Keratinocyte (primary cell): ENCODE measurements at regions not wholly inside any gene's neighbourhood (a gene's known extent, or its start where the extent isn't known, plus 50 kb on each side); places are given as distances from the start of the nearest gene placed in this dataset.

Source experiments
- DNase-seq: peaks from one replicate; pipeline ENCODE4 v3.0.0-alpha.2; 2011; ENCODE audit warnings: low read depth, missing footprints, low spot score
- FAIRE-seq: peaks from 2 replicates; lab custom pipeline; 2011; peaks lifted over from hg19 to GRCh38; lab: Jason Lieb, UNC
- H2AFZ ChIP-seq: 2 replicates; pipeline ENCODE4 v1.6.0; 2012; ENCODE audit warnings: low read length, control low read depth, inconsistent platforms; ENCODE audit not compliant: control insufficient read depth
- H3K27ac ChIP-seq: 2 replicates; pipeline ENCODE4 v1.5.1; 2011; ENCODE audit warnings: low read length; ENCODE audit not compliant: control insufficient read depth, insufficient read depth
- H3K27me3 ChIP-seq: 3 replicates; pipeline ENCODE4 v1.6.0; 2011; ENCODE audit warnings: low read length; ENCODE audit not compliant: control insufficient read depth, insufficient read depth; ENCODE audit errors: extremely low read depth
- H3K36me3 ChIP-seq, 2 experiments: 2 replicates in 1 of 2; 3 replicates in 1 of 2; pipeline ENCODE4 v1.5.1; 2011; ENCODE audit warnings: low read length in 2 of 2, mild to moderate bottlenecking in 1 of 2; ENCODE audit not compliant: control insufficient read depth in 2 of 2, insufficient read depth in 2 of 2; ENCODE audit errors: extremely low read depth in 1 of 2
- H3K4me1 ChIP-seq: 3 replicates; pipeline ENCODE4 v1.5.1; 2011; ENCODE audit warnings: low read length; ENCODE audit not compliant: control insufficient read depth, insufficient read depth; ENCODE audit errors: extremely low read depth
- H3K4me2 ChIP-seq: 3 replicates; pipeline ENCODE4 v1.6.0; 2011; ENCODE audit warnings: low read depth, low read length; ENCODE audit not compliant: control insufficient read depth, insufficient read depth; ENCODE audit errors: extremely low read depth
- H3K4me3 ChIP-seq, 3 experiments: fragments of 200-600 bp in 1 of 3; sonication (generic) in 1 of 3; 2 replicates in 2 of 3; 3 replicates in 1 of 3; pipeline ENCODE4 v1.5.1; 2011 to 2016; ENCODE audit warnings: low read length in 3 of 3, mild to moderate bottlenecking in 3 of 3, control low read depth in 2 of 3, inconsistent platforms in 1 of 3, low read depth in 1 of 3, mixed read lengths in 1 of 3, mixed run types in 1 of 3, moderate library complexity in 1 of 3; ENCODE audit not compliant: control insufficient read depth in 2 of 3, insufficient read depth in 2 of 3; ENCODE audit errors: extremely low read depth in 1 of 3
- H3K79me2 ChIP-seq: 2 replicates; pipeline ENCODE4 v1.6.0; 2012; ENCODE audit warnings: low read length; ENCODE audit not compliant: control insufficient read depth, insufficient read depth
- H3K9ac ChIP-seq: 3 replicates; pipeline ENCODE4 v1.6.0; 2011; ENCODE audit warnings: low read length; ENCODE audit not compliant: control insufficient read depth, insufficient read depth; ENCODE audit errors: extremely low read depth
- H3K9me1 ChIP-seq: 3 replicates; pipeline ENCODE4 v1.6.0; 2011; ENCODE audit warnings: low read length; ENCODE audit not compliant: control insufficient read depth, insufficient read depth; ENCODE audit errors: extremely low read depth
- H3K9me3 ChIP-seq: 2 replicates; pipeline ENCODE4 v1.5.1; 2012; ENCODE audit warnings: low read depth, low read length; ENCODE audit not compliant: control insufficient read depth
- H4K20me1 ChIP-seq: 3 replicates; pipeline ENCODE4 v1.6.0; 2011; ENCODE audit warnings: low read length; ENCODE audit not compliant: control insufficient read depth, insufficient read depth; ENCODE audit errors: extremely low read depth
- EZH2 ChIP-seq: IDR thresholded peaks from one replicate; pipeline ENCODE4 v1.6.1; 2012; ENCODE audit warnings: inconsistent platforms, mild to moderate bottlenecking, low read length, moderate library complexity
- dilution Hi-C: fragments of 300-500 bp; cut with MboI; formaldehyde crosslinking; loops from one replicate; pipeline ENCODE4 v1.7.0; 2020; ENCODE audit warnings: low sequenced_read_pairs; ENCODE audit not compliant: extremely low pct_ligation_motif_present
- TF ChIP-seq, protein P1 (sequence below), 3 experiments: IDR thresholded peaks in 1 of 3; conservative IDR thresholded peaks in 1 of 3; optimal IDR thresholded peaks in 1 of 3; 2 replicates in 2 of 3; 3 replicates in 1 of 3; pipeline versions ENCODE3 to v1.5.1; 2011; ENCODE audit warnings: low read length in 3 of 3, mild to moderate bottlenecking in 3 of 3, moderate library complexity in 2 of 3, control low read depth in 1 of 3, inconsistent platforms in 1 of 3; ENCODE audit not compliant: insufficient read depth in 2 of 3; ENCODE audit errors: extremely low read depth in 1 of 3

DNA sequence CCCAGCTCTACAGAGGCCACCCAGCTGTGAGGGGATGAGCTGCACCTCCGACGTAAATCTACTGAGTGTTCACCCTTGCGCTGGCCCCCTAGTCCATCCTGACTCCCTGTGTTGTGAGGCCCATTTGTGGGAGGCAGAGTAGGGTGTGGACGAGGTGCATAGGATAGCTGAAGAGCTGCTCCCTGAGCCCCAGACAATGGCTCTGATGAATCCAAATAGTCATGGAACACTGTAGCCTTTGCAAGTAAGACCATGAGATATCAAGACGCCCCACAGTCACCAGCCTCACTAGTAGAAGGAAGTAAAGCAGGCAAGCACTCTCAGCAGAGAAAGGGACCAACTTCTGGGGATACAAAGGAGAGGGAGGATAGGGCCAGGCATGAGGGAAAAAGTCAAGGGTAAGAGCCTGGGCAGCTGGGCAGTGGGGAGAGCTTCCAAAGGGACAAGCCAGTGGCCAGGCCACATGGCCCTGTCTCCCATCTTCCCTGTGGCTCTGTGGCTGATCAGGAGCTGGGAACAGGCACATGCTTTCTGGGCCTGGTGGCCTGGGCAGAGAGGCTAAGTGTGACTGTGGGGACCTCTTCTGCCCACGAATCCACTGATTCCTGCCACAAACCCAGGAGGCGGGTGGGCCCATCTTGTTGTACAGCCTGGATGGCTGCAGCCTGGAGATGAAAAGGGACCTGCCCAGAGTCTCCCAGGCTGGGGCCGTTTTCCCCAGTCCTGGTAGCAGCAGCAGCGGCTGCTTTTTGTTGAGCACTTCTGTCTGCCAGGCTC, 55.5 kb upstream of the EPS8L3 start:
- Histone ChIP-seq H3K36me3 (no peaks in the 10 kb centered on the region), H3K27me3 (no peaks in the 10 kb centered on the region), H3K4me3 (no peak overlapping the region), H3K9ac (no peak overlapping the region), H4K20me1 (no peaks in the 10 kb centered on the region), H3K9me3 (peaks cover 6% of the 10 kb centered on the region), H3K27ac (no peak overlapping the region), H3K4me1 (peaks cover 9% of the 10 kb centered on the region), H3K4me2 (no peak overlapping the region), H3K9me1 (no peaks in the 10 kb centered on the region), H3K79me2 (no peaks in the 10 kb centered on the region), H2AFZ (no peak overlapping the region)
- DNase-seq (no peak), FAIRE-seq (no peak)
- dilution Hi-C loops: no loop called here
- no peak for TF ChIP-seq EZH2
- TF ChIP-seq, protein P1, sequence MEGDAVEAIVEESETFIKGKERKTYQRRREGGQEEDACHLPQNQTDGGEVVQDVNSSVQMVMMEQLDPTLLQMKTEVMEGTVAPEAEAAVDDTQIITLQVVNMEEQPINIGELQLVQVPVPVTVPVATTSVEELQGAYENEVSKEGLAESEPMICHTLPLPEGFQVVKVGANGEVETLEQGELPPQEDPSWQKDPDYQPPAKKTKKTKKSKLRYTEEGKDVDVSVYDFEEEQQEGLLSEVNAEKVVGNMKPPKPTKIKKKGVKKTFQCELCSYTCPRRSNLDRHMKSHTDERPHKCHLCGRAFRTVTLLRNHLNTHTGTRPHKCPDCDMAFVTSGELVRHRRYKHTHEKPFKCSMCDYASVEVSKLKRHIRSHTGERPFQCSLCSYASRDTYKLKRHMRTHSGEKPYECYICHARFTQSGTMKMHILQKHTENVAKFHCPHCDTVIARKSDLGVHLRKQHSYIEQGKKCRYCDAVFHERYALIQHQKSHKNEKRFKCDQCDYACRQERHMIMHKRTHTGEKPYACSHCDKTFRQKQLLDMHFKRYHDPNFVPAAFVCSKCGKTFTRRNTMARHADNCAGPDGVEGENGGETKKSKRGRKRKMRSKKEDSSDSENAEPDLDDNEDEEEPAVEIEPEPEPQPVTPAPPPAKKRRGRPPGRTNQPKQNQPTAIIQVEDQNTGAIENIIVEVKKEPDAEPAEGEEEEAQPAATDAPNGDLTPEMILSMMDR (optimal IDR thresholded peaks at IDR 0.05 in 1 of 3, IDR thresholded peaks at IDR 0.05 in 1 of 3, conservative IDR thresholded peaks at IDR 0.05 in 1 of 3; ENCODE audit: extremely low read depth in 1 of 3, insufficient read depth in 2 of 3, low read length in 3 of 3): no peak

DNA sequence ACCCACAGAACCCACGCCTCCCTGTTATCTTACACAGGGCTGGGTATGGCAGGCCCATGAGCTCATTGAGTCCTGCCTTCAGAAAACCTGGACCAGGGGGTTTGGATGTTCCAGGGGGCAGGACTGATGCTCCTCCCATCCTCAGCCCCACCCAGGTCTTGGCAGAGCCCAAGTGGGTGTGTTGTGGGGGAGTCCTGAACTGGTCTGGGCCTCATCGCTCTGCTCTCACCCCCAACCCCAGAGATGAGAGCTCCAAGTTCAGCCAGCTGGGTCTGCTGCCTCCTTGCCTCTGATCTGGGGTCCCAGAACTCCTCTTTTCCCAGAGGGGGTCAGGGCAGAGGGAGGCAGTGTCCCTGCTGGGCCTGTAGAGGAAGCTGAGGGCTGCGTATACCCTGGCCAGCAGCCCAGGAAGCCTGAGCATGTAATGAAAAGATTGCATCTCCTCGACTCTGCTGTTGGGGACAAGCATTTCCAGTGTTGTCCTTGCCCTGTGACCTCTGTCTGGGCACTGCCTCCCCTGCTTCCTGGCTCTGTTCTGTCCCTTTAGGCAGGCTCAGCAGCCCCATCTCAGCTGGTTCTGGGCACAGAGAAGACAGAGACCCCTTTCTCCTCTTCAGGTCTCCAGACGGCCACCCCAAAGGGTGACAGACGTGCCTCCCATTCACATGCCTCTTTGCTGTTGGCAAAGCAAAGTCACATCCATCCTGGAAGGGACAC, 54.7 kb upstream of the EPS8L3 start:
- FAIRE-seq (no peak), DNase-seq (no peak)
- no peak overlapping the region for H2AFZ ChIP-seq
- peaks cover 6% of the 10 kb centered on the region for H3K9me3 ChIP-seq
- peaks cover 9% of the 10 kb centered on the region for H3K4me1 ChIP-seq
- dilution Hi-C loops: no loop called here
- H3K9ac ChIP-seq: no peak overlapping the region
- TF ChIP-seq, protein P1 (optimal IDR thresholded peaks at IDR 0.05 in 1 of 3, IDR thresholded peaks at IDR 0.05 in 1 of 3, conservative IDR thresholded peaks at IDR 0.05 in 1 of 3; ENCODE audit: extremely low read depth in 1 of 3, insufficient read depth in 2 of 3, low read length in 3 of 3): no peak
- no peak for TF ChIP-seq EZH2
- H3K36me3 ChIP-seq: no peaks in the 10 kb centered on the region
- H3K4me3 ChIP-seq: no peak overlapping the region
- no peaks in the 10 kb centered on the region for H3K9me1 ChIP-seq
- H3K27me3 ChIP-seq: peaks cover 5% of the 10 kb centered on the region
- no peak overlapping the region for H3K4me2 ChIP-seq
- H3K27ac ChIP-seq: no peak overlapping the region
- no peaks in the 10 kb centered on the region for H3K79me2 ChIP-seq
- no peaks in the 10 kb centered on the region for H4K20me1 ChIP-seq
